ENCODE measurements at regions not wholly inside any gene's neighbourhood (a gene's known extent, or its start where the extent isn't known, plus 50 kb on each side); places are given as distances from the start of the nearest gene placed in this dataset.
"Not testable (repeated sequence)": the region's sequence is repeated elsewhere in the genome, so short reads cannot be mapped to it uniquely, and the experiment has no call there.

GRCh38 chr7:26089469-26089868 is 62.5 kb upstream of the NFE2L3 start:
- H3K4me3 ChIP-seq (ENCODE audit: insufficient read depth, low read depth, low read length); DNase-seq; H3K36me3 ChIP-seq (replicated peaks; ENCODE audit: control insufficient read depth, insufficient read depth, low read length); H3K27me3 ChIP-seq (ENCODE audit: control insufficient read depth, insufficient read depth, low read length): not testable (repeated sequence)

- H3K4me3 ChIP-seq (ENCODE audit: insufficient read depth, low read depth, low read length) = no peak overlapping the region
- peak; percentile 78 for DNase-seq
Observed at GRCh38 chr7:26090927-26091519, 61.0 kb upstream of the NFE2L3 start.

GRCh38 chr7:26091933-26092332 is 60.1 kb upstream of the NFE2L3 start:
- H3K36me3 ChIP-seq (replicated peaks; ENCODE audit: control insufficient read depth, insufficient read depth, low read length) = no peaks in the 10 kb centered on the region
- H3K27me3 ChIP-seq (ENCODE audit: control insufficient read depth, insufficient read depth, low read length) = no peaks in the 10 kb centered on the region
- H3K4me3 ChIP-seq (ENCODE audit: insufficient read depth, low read depth, low read length) = no peak overlapping the region
- peak; percentile 50 for DNase-seq

More at GRCh38 chr7:26090927-26091519, 61.0 kb upstream of the NFE2L3 start:
- H3K36me3 ChIP-seq (replicated peaks; ENCODE audit: control insufficient read depth, insufficient read depth, low read length) = no peaks in the 10 kb centered on the region
- no peaks in the 10 kb centered on the region for H3K27me3 ChIP-seq (ENCODE audit: control insufficient read depth, insufficient read depth, low read length)

- H3K4me3 ChIP-seq (ENCODE audit: insufficient read depth, low read depth, low read length) = no peak overlapping the region
- no peaks in the 10 kb centered on the region for H3K36me3 ChIP-seq (replicated peaks; ENCODE audit: control insufficient read depth, insufficient read depth, low read length)
- DNase-seq = no peak
- no peaks in the 10 kb centered on the region for H3K27me3 ChIP-seq (ENCODE audit: control insufficient read depth, insufficient read depth, low read length)
Observed at GRCh38 chr7:26093023-26093422, 59.0 kb upstream of the NFE2L3 start.

- H3K36me3 ChIP-seq (replicated peaks; ENCODE audit: control insufficient read depth, insufficient read depth, low read length) = no peaks in the 10 kb centered on the region
- H3K4me3 ChIP-seq (ENCODE audit: insufficient read depth, low read depth, low read length) = no peak overlapping the region
- DNase-seq = no peak
- H3K27me3 ChIP-seq (ENCODE audit: control insufficient read depth, insufficient read depth, low read length) = no peaks in the 10 kb centered on the region
Observed at GRCh38 chr7:26096136-26096535, 55.9 kb upstream of the NFE2L3 start.

- no peak overlapping the region for H3K4me3 ChIP-seq (ENCODE audit: insufficient read depth, low read depth, low read length)
- no peaks in the 10 kb centered on the region for H3K27me3 ChIP-seq (ENCODE audit: control insufficient read depth, insufficient read depth, low read length)
- no peaks in the 10 kb centered on the region for H3K36me3 ChIP-seq (replicated peaks; ENCODE audit: control insufficient read depth, insufficient read depth, low read length)
- no peak for DNase-seq
Observed at GRCh38 chr7:26097837-26098668, 53.9 kb upstream of the NFE2L3 start.

GRCh38 chr7:26099236-26099635 is 52.8 kb upstream of the NFE2L3 start:
- no peaks in the 10 kb centered on the region for H3K36me3 ChIP-seq (replicated peaks; ENCODE audit: control insufficient read depth, insufficient read depth, low read length)
- DNase-seq = no peak
- no peak overlapping the region for H3K4me3 ChIP-seq (ENCODE audit: insufficient read depth, low read depth, low read length)
- no peaks in the 10 kb centered on the region for H3K27me3 ChIP-seq (ENCODE audit: control insufficient read depth, insufficient read depth, low read length)

- H3K36me3 ChIP-seq (replicated peaks; ENCODE audit: control insufficient read depth, insufficient read depth, low read length) = no peaks in the 10 kb centered on the region
- no peaks in the 10 kb centered on the region for H3K27me3 ChIP-seq (ENCODE audit: control insufficient read depth, insufficient read depth, low read length)
- DNase-seq = no peak
- no peak overlapping the region for H3K4me3 ChIP-seq (ENCODE audit: insufficient read depth, low read depth, low read length)
Observed at GRCh38 chr7:26100406-26101339, 51.3 kb upstream of the NFE2L3 start.

- no peak overlapping the region for H3K4me3 ChIP-seq (ENCODE audit: insufficient read depth, low read depth, low read length)
- DNase-seq = peak; percentile 54
- H3K36me3 ChIP-seq (replicated peaks; ENCODE audit: control insufficient read depth, insufficient read depth, low read length) = no peaks in the 10 kb centered on the region
- no peaks in the 10 kb centered on the region for H3K27me3 ChIP-seq (ENCODE audit: control insufficient read depth, insufficient read depth, low read length)
Observed at GRCh38 chr7:26101361-26102151, 50.4 kb upstream of the NFE2L3 start.

GRCh38 chr7:26102176-26102575 is 49.8 kb upstream of the NFE2L3 start:
- H3K4me3 ChIP-seq (ENCODE audit: insufficient read depth, low read depth, low read length) = no peak overlapping the region
- H3K27me3 ChIP-seq (ENCODE audit: control insufficient read depth, insufficient read depth, low read length) = no peaks in the 10 kb centered on the region
- no peak for DNase-seq
- no peaks in the 10 kb centered on the region for H3K36me3 ChIP-seq (replicated peaks; ENCODE audit: control insufficient read depth, insufficient read depth, low read length)
